Endothelial cell of umbilical vein (primary cell): ENCODE measurements at regions not wholly inside any gene's neighbourhood (a gene's known extent, or its start where the extent isn't known, plus 50 kb on each side); places are given as distances from the start of the nearest gene placed in this dataset.

ENCODE experiments used
- BruUV-seq: library from RNA; stranded (reverse); fragments of 400-500 nt; replicated peaks from 2 replicates; lab custom pipeline; 2021; lab: Mats Ljungman, UMichigan
- CTCF ChIA-PET: fragments of 300-600, 350-600 bp; sonication (Branson Sonifier 250); formaldehyde crosslinking; loops from one replicate; lab custom pipeline; 2021; ENCODE audit warnings: antibody characterized with exemption, inconsistent platforms; lab: Charles Lee
- POLR2A ChIA-PET: fragments of 300-600, 350-600 bp; sonication (Branson Sonifier 250); formaldehyde crosslinking; loops from one replicate; lab custom pipeline; 2021; ENCODE audit warnings: antibody characterized with exemption, inconsistent platforms; lab: Charles Lee
- DNase-seq: peaks from one replicate; pipeline ENCODE4 v3.0.0-alpha.2; 2011; ENCODE audit warnings: low read depth, low spot score
- FAIRE-seq: peaks from 2 replicates; lab custom pipeline; 2011; peaks lifted over from hg19 to GRCh38; lab: Jason Lieb, UNC
- H2AFZ ChIP-seq: 2 replicates; pipeline ENCODE4 v1.6.0; 2012; ENCODE audit warnings: low read depth, low read length, control low read depth, inconsistent platforms
- H3K27ac ChIP-seq: 2 replicates; pipeline ENCODE4 v1.5.1; 2011; ENCODE audit warnings: low read depth, mild to moderate bottlenecking, control low read depth, low read length, moderate library complexity; ENCODE audit not compliant: insufficient read depth
- H3K27me3 ChIP-seq, 2 experiments: 2 replicates each; pipeline versions ENCODE4 v1.6.0 to v1.6.1; 2011; ENCODE audit warnings: low read length in 2 of 2, mixed read lengths in 1 of 2; ENCODE audit not compliant: control insufficient read depth in 2 of 2, insufficient read depth in 2 of 2
- H3K36me3 ChIP-seq, 2 experiments: 2 replicates in 1 of 2; 3 replicates in 1 of 2; pipeline ENCODE4 v1.5.1; 2011; ENCODE audit warnings: low read length in 2 of 2, mild to moderate bottlenecking in 1 of 2, moderate library complexity in 1 of 2; ENCODE audit not compliant: control insufficient read depth in 2 of 2, insufficient read depth in 2 of 2; ENCODE audit errors: extremely low read depth in 1 of 2
- H3K4me1 ChIP-seq: 3 replicates; pipeline ENCODE4 v1.5.1; 2011; ENCODE audit warnings: mild to moderate bottlenecking, low read length; ENCODE audit not compliant: control insufficient read depth, insufficient read depth; ENCODE audit errors: extremely low read depth
- H3K4me2 ChIP-seq: 2 replicates; pipeline ENCODE4 v1.6.1; 2011; ENCODE audit warnings: low read length, control low read depth, mixed read lengths; ENCODE audit not compliant: insufficient read depth
- H3K4me3 ChIP-seq, 3 experiments: fragments of 200-600 bp in 1 of 3; sonication (generic), shearing (Covaris generic) in 1 of 3; replicated peaks in 1 of 3; 2 replicates each; pipeline ENCODE4 v1.5.1; 2011 to 2016; ENCODE audit warnings: control low read depth in 3 of 3, low read length in 3 of 3, mild to moderate bottlenecking in 2 of 3, inconsistent platforms in 1 of 3, low read depth in 1 of 3, moderate library complexity in 1 of 3; ENCODE audit not compliant: insufficient read depth in 1 of 3
- H3K79me2 ChIP-seq: 2 replicates; pipeline ENCODE4 v1.6.0; 2012; ENCODE audit warnings: low read length, inconsistent platforms; ENCODE audit not compliant: control insufficient read depth, insufficient read depth
- H3K9ac ChIP-seq: replicated peaks from 2 replicates; pipeline ENCODE3; 2011; ENCODE audit warnings: low read length, control low read depth; ENCODE audit not compliant: insufficient read depth; ENCODE audit errors: extremely low read depth
- H3K9me1 ChIP-seq: replicated peaks from 3 replicates; pipeline ENCODE4 v1.6.0; 2011; ENCODE audit warnings: mild to moderate bottlenecking, low read length; ENCODE audit not compliant: control insufficient read depth, insufficient read depth; ENCODE audit errors: extremely low read depth
- H3K9me3 ChIP-seq: replicated peaks from 2 replicates; pipeline ENCODE4 v1.5.1; 2012; ENCODE audit warnings: low read length, inconsistent platforms; ENCODE audit not compliant: control insufficient read depth, insufficient read depth
- H4K20me1 ChIP-seq: replicated peaks from 2 replicates; pipeline ENCODE3; 2011; ENCODE audit warnings: mild to moderate bottlenecking, low read length; ENCODE audit not compliant: control insufficient read depth, insufficient read depth; ENCODE audit errors: extremely low read depth
- EZH2 ChIP-seq: IDR thresholded peaks from 2 replicates; pipeline ENCODE4 v1.6.1; 2012; ENCODE audit warnings: borderline replicate concordance, low read depth, mild to moderate bottlenecking, moderate library complexity, low read length, inconsistent platforms; ENCODE audit not compliant: severe bottlenecking
- JUN ChIP-seq: IDR thresholded peaks from 2 replicates; pipeline ENCODE4 v1.6.1; 2011; ENCODE audit warnings: borderline replicate concordance, low read depth; ENCODE audit not compliant: insufficient read length, insufficient read depth
- POLR2AphosphoS5 ChIP-seq: IDR thresholded peaks from 2 replicates; pipeline ENCODE4 v1.6.1; 2012; ENCODE audit warnings: low read depth, mild to moderate bottlenecking, control low read depth, low read length, moderate library complexity; ENCODE audit not compliant: insufficient read depth
- dilution Hi-C: fragments of 300-500 bp; cut with MboI; formaldehyde crosslinking; loops from one replicate; pipeline ENCODE4 v1.15.0; 2019; ENCODE audit warnings: low sequenced_read_pairs; ENCODE audit not compliant: extremely low pct_ligation_motif_present
- intact Hi-C: fragments of 100-400 bp; cut with micrococcal nuclease; formaldehyde crosslinking; loops from one replicate; pipeline ENCODE4 v1.10.0; 2022

GRCh38 chr3:30204126-30204525 is 402.3 kb upstream of the TGFBR2 start:
- TF ChIP-seq JUN, result no peak
- CTCF ChIA-PET, result interaction anchor here (1.2 to 1.4 kb wide), 3 partner anchors 20 to 162 kb away, joined by 3 read pairs; no protein-coding TSS in a partner anchor
- POLR2A ChIA-PET, result no interaction called here

GRCh38 chr3:30206051-30206450 is 400.4 kb upstream of the TGFBR2 start:
- no peaks in the 10 kb centered on the region for H3K36me3 ChIP-seq
- no peak overlapping the region for H3K4me3 ChIP-seq
- no TSS peak for BruUV-seq
- H3K9me3 ChIP-seq, result no peaks in the 10 kb centered on the region
- H3K4me2 ChIP-seq, result no peak overlapping the region
- no peak overlapping the region for H2AFZ ChIP-seq
- no peak overlapping the region for H3K9ac ChIP-seq
- FAIRE-seq (no peak), DNase-seq (no peak)
- intact Hi-C loops, result no loop called here
- no peaks in the 10 kb centered on the region for H3K9me1 ChIP-seq
- H3K79me2 ChIP-seq, result no peaks in the 10 kb centered on the region
- no peak overlapping the region for H3K27ac ChIP-seq
- dilution Hi-C loops, result no loop called here
- H3K4me1 ChIP-seq, result peaks cover 10% of the 10 kb centered on the region
- no peaks in the 10 kb centered on the region for H3K27me3 ChIP-seq
- no peaks in the 10 kb centered on the region for H4K20me1 ChIP-seq
- TF ChIP-seq EZH2 (no peak), POLR2AphosphoS5 (no peak)
- ChIA-PET CTCF (interaction anchor here (1.3 to 2.0 kb wide), 3 partner anchors 8 to 487 kb away, joined by 3 to 11 read pairs (median 6); no protein-coding TSS in a partner anchor), POLR2A (no interaction called here)

More at GRCh38 chr3:30204126-30204525, 402.3 kb upstream of the TGFBR2 start:
- intact Hi-C loops, result no loop called here
- Histone ChIP-seq H3K4me3 (no peak overlapping the region), H4K20me1 (no peaks in the 10 kb centered on the region), H3K9ac (no peak overlapping the region), H3K9me3 (no peaks in the 10 kb centered on the region), H3K27ac (no peak overlapping the region), H3K4me1 (peaks cover 10% of the 10 kb centered on the region), H2AFZ (no peak overlapping the region), H3K36me3 (no peaks in the 10 kb centered on the region), H3K9me1 (no peaks in the 10 kb centered on the region), H3K4me2 (no peak overlapping the region), H3K27me3 (no peaks in the 10 kb centered on the region), H3K79me2 (no peaks in the 10 kb centered on the region)
- dilution Hi-C loops, result no loop called here
- FAIRE-seq, result no peak
- no TSS peak for BruUV-seq
- DNase-seq, result no peak
